NB4 (cell line): ENCODE measurements at regions not wholly inside any gene's neighbourhood (a gene's known extent, or its start where the extent isn't known, plus 50 kb on each side); places are given as distances from the start of the nearest gene placed in this dataset.

ENCODE experiments used
- DNase-seq: peaks from one replicate; pipeline ENCODE4 v3.0.0; 2010; ENCODE audit warnings: low read depth
- H3K4me3 ChIP-seq: one replicate; pipeline ENCODE4 v1.5.1; 2011; ENCODE audit warnings: mild to moderate bottlenecking, low read depth, low read length, moderate library complexity
- CTCF ChIP-seq: IDR thresholded peaks from one replicate; pipeline ENCODE4 v1.5.1; 2012; ENCODE audit warnings: low read depth, low read length
- MAX ChIP-seq: IDR thresholded peaks from 2 replicates; pipeline ENCODE4 v1.6.1; 2011; ENCODE audit warnings: low read depth, low read length
- MYC ChIP-seq: IDR thresholded peaks from 2 replicates; pipeline ENCODE4 v1.6.1; 2011; ENCODE audit warnings: low read depth, low read length
- POLR2A ChIP-seq: IDR thresholded peaks from 2 replicates; pipeline ENCODE4 v1.6.1; 2011; ENCODE audit warnings: mild to moderate bottlenecking; ENCODE audit not compliant: insufficient read length; ENCODE audit errors: extremely low read depth

GRCh38 chr2:189336276-189336975, 104.8 kb upstream of the WDR75 start:
- H3K4me3 ChIP-seq = no peak overlapping the region
- TF ChIP-seq MAX = no peak
- DNase-seq = no peak

- DNase-seq = no peak
- TF ChIP-seq MAX = no peak
- no peak overlapping the region for H3K4me3 ChIP-seq
Measured at GRCh38 chr2:189337656-189338055, 103.6 kb upstream of the WDR75 start.

- no peak for DNase-seq
- TF ChIP-seq POLR2A = no peak
- TF ChIP-seq MAX = no peak
- TF ChIP-seq CTCF = no peak
- TF ChIP-seq MYC = no peak
- H3K4me3 ChIP-seq = no peak overlapping the region
Measured at GRCh38 chr2:189338115-189338514, 103.2 kb upstream of the WDR75 start.

- TF ChIP-seq POLR2A (no peak), CTCF (no peak), MYC (no peak), MAX (no peak)
- DNase-seq = no peak
- H3K4me3 ChIP-seq = no peak overlapping the region
Measured at GRCh38 chr2:189341077-189341476, 100.2 kb upstream of the WDR75 start.

GRCh38 chr2:189344043-189344442, 97.2 kb upstream of the WDR75 start:
- TF ChIP-seq MAX (no peak), MYC (no peak), POLR2A (no peak), CTCF (no peak)
- H3K4me3 ChIP-seq = no peak overlapping the region
- no peak for DNase-seq

GRCh38 chr2:189347540-189347939, 93.7 kb upstream of the WDR75 start:
- H3K4me3 ChIP-seq = no peak overlapping the region
- DNase-seq = peak; percentile 25
- TF ChIP-seq POLR2A (no peak), MYC (no peak)

- TF ChIP-seq POLR2A = no peak
- no peak for TF ChIP-seq MAX
- TF ChIP-seq MYC = no peak
- TF ChIP-seq CTCF = no peak
- H3K4me3 ChIP-seq = no peak overlapping the region
- no peak for DNase-seq
Measured at GRCh38 chr2:189348369-189348768, 92.9 kb upstream of the WDR75 start.
